ENCODE measurements at regions not wholly inside any gene's neighbourhood (a gene's known extent, or its start where the extent isn't known, plus 50 kb on each side); places are given as distances from the start of the nearest gene placed in this dataset.

DNA sequence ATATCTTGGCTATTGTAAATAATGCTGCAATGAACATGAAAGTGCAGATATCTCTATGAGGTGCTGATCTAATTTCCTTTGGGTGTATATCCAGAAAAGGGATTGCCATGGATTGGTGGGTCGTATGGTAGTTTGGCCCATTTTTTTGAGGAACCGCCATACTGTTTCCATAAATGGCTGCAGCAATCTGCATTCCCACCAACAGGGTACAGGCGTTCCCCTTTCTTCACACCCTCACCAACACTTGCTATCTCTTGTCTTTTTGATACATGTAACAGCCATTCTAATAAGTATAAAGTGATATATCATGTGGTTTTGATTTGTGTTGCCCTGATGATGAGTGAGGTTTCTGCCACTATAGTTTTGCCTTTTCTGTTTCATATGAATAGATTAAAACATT lies 146.7 kb downstream of the NR2F2 start:
- Histone ChIP-seq H3K9ac (ENCODE audit: low read depth, low read length) (no peak overlapping the region), H3K23ac (ENCODE audit: low read depth, low read length) (no peak overlapping the region), H2BK20ac (ENCODE audit: low read depth, low read length) (no peak overlapping the region), H3K27me3 (ENCODE audit: control insufficient read depth, insufficient read depth, low read length) (no peaks in the 10 kb centered on the region), H2BK5ac (ENCODE audit: low read depth, low read length, poor library complexity, severe bottlenecking) (no peak overlapping the region), H3K14ac (replicated peaks; ENCODE audit: low read depth, low read length) (no peak overlapping the region), H4K8ac (ENCODE audit: low read depth in 2 of 2, low read length in 2 of 2) (no peak overlapping the region), H2BK15ac (ENCODE audit: low read depth, low read length) (no peak overlapping the region), H3K9me1 (ENCODE audit: insufficient read depth, low read length) (no peaks in the 10 kb centered on the region), H3K56ac (ENCODE audit: extremely low read depth, insufficient read depth, low read length) (no peak overlapping the region), H3K4ac (ENCODE audit: low read depth, low read length) (no peak overlapping the region), H3K4me3 (ENCODE audit: insufficient read depth, low read depth, low read length) (no peak overlapping the region), H3K79me1 (ENCODE audit: low read depth in 1 of 2, low read length in 2 of 2) (no peaks in the 10 kb centered on the region), H3K18ac (ENCODE audit: low read depth, low read length) (no peak overlapping the region), H4K20me1 (ENCODE audit: insufficient read depth, low read length) (no peaks in the 10 kb centered on the region), H4K5ac (ENCODE audit: low read depth, low read length) (no peak overlapping the region), H2AK9ac (replicated peaks; ENCODE audit: low read depth, low read length, poor library complexity) (no peak overlapping the region), H3K4me1 (ENCODE audit: control insufficient read depth, insufficient read depth, low read length) (no peaks in the 10 kb centered on the region), H2BK120ac (ENCODE audit: low read depth, low read length) (no peak overlapping the region), H2AFZ (replicated peaks; ENCODE audit: low read length, poor library complexity) (no peak overlapping the region), H3K9me3 (ENCODE audit: control insufficient read depth, insufficient read depth, low read length) (no peaks in the 10 kb centered on the region), H3K27ac (ENCODE audit: insufficient read depth, low read length) (no peak overlapping the region), H3K36me3 (ENCODE audit: control insufficient read depth, insufficient read depth, low read length) (no peaks in the 10 kb centered on the region), H2AK5ac (ENCODE audit: low read depth, low read length) (no peak overlapping the region), H3K4me2 (ENCODE audit: low read depth, low read length) (no peak overlapping the region), H4K91ac (ENCODE audit: insufficient read depth, low read depth, low read length) (no peak overlapping the region)
- no CpG with 5 or more reads among the region's 3 CpGs for WGBS, 2 experiments (ENCODE audit: extremely low coverage in 2 of 2, insufficient read length in 1 of 2)
- intact Hi-C loops (cut with micrococcal nuclease) = no loop called here
- DNase-seq = no peak
- in situ Hi-C loops (cut with MboI; ENCODE audit: low sequenced_read_pairs) = no loop called here
- dilution Hi-C loops (cut with HindIII; ENCODE audit: low sequenced_read_pairs, unreplicated experiment) = no loop called here
- BruUV-seq (replicated peaks) = no TSS peak
- ChIA-PET POLR2A (ENCODE audit: unreplicated experiment) (no interaction called here), CTCF (interaction anchor here (1.0 kb wide), 1 partner anchor 14 kb away, joined by 3 read pairs; no protein-coding TSS in a partner anchor)
- TF ChIP-seq MAZ (IDR thresholded peaks at IDR 0.05; ENCODE audit: borderline replicate concordance, low read depth, low read length) (no peak), FOS (IDR thresholded peaks at IDR 0.05; ENCODE audit: low read depth, low read length) (no peak), NFE2L2 (IDR thresholded peaks at IDR 0.05; ENCODE audit: low read depth, low read length) (no peak), BHLHE40 (IDR thresholded peaks at IDR 0.05; ENCODE audit: low read depth, low read length) (no peak), MAFK (IDR thresholded peaks at IDR 0.05; ENCODE audit: low read depth, low read length) (no peak), SMC3 (IDR thresholded peaks at IDR 0.05; ENCODE audit: low read depth, low read length) (no peak), RFX5 (IDR thresholded peaks at IDR 0.05; ENCODE audit: low read depth, low read length) (no peak), ELK1 (IDR thresholded peaks at IDR 0.05; ENCODE audit: borderline replicate concordance, low read depth, low read length) (no peak), MXI1 (IDR thresholded peaks at IDR 0.05; ENCODE audit: borderline replicate concordance, low read depth, low read length) (no peak), RAD21 (IDR thresholded peaks at IDR 0.05; ENCODE audit: low read length) (no peak), RCOR1 (IDR thresholded peaks at IDR 0.05; ENCODE audit: insufficient replicate concordance, low read length) (no peak), CTCF (conservative IDR thresholded peaks at IDR 0.05; ENCODE audit: low read depth, low read length) (no peak), CEBPB (IDR thresholded peaks at IDR 0.05; ENCODE audit: low read depth, low read length) (no peak), POLR2A (IDR thresholded peaks at IDR 0.05; ENCODE audit: low read depth, low read length) (no peak), CHD1 (IDR thresholded peaks at IDR 0.05; ENCODE audit: low read depth, low read length) (no peak)
- TF ChIP-seq, protein P1, sequence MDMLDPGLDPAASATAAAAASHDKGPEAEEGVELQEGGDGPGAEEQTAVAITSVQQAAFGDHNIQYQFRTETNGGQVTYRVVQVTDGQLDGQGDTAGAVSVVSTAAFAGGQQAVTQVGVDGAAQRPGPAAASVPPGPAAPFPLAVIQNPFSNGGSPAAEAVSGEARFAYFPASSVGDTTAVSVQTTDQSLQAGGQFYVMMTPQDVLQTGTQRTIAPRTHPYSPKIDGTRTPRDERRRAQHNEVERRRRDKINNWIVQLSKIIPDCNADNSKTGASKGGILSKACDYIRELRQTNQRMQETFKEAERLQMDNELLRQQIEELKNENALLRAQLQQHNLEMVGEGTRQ (IDR thresholded peaks at IDR 0.05; ENCODE audit: low read depth, low read length) = no peak
- no peak for ATAC-seq (ENCODE audit: low read depth)

Data from IMR-90 (cell line).